ENCODE measurements at regions not wholly inside any gene's neighbourhood (a gene's known extent, or its start where the extent isn't known, plus 50 kb on each side); places are given as distances from the start of the nearest gene placed in this dataset.

DNA sequence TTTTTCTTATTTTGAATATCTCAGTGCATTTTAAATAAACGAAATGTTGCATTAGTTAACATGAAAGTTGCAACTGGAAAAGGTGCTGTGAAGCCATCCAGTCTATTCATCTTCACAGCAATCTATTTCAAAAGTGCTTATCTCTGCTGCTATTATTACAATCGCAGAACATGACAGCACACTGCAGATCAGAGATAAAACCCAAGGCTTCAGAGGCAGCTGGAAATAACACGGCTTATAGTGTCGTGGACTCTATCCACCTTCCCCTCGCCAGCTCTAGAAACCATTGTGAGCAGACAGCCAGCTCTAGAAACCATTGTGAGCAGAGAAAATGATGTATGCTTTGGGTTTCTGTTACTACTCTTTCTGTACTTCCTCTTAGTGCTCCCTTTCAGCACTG lies 1140.8 kb upstream of the CELF4 start:
- H3K27me3 ChIP-seq (ENCODE audit: low read length) = no peaks in the 10 kb centered on the region
- no peak for DNase-seq
- no peaks in the 10 kb centered on the region for H3K4me1 ChIP-seq (ENCODE audit: low read length)
- no peak overlapping the region for H3K9ac ChIP-seq (ENCODE audit: low read length)
- H3K9me3 ChIP-seq (ENCODE audit: low read length) = peaks cover 30% of the 10 kb centered on the region
- H3K27ac ChIP-seq (ENCODE audit: low read length) = no peak overlapping the region
- no peaks in the 10 kb centered on the region for H3K79me2 ChIP-seq (ENCODE audit: low read length)
- H3K36me3 ChIP-seq (ENCODE audit: insufficient read depth, low read length) = no peaks in the 10 kb centered on the region
- H4K20me1 ChIP-seq (ENCODE audit: insufficient read depth, low read depth, low read length) = no peaks in the 10 kb centered on the region
- H3K4me2 ChIP-seq (ENCODE audit: low read depth, low read length, poor library complexity, severe bottlenecking) = no peak overlapping the region
- H2AFZ ChIP-seq (ENCODE audit: low read length) = no peak overlapping the region
- H3K4me3 ChIP-seq (ENCODE audit: low read length) = no peak overlapping the region
- H3K9me2 ChIP-seq (replicated peaks; ENCODE audit: insufficient read depth, low read length) = no peaks in the 10 kb centered on the region

DNA sequence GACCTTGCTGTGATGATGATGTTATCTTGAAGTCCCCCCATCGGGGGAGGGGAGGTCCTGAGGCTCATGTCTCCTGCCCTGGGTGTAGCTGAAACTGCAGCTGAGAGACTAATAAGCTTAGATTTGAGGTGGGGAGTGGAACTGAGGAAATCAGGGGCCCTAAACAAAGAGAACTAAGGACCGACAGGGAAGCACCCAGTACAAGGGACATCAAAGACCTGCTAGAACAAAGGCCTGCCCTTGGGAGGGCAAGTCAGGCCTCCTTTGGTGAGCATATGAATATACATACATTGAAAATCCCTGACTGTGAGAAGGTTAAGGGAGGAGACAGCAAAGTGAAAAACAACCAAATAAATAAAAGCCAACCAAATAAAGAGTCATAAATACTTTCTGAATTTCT lies 1132.5 kb upstream of the CELF4 start:
- Histone ChIP-seq H3K79me2 (ENCODE audit: low read length) (no peaks in the 10 kb centered on the region), H3K9me3 (ENCODE audit: low read length) (peaks cover 36% of the 10 kb centered on the region), H3K4me2 (ENCODE audit: low read depth, low read length, poor library complexity, severe bottlenecking) (no peak overlapping the region), H3K27ac (ENCODE audit: low read length) (no peak overlapping the region), H3K9me2 (replicated peaks; ENCODE audit: insufficient read depth, low read length) (no peaks in the 10 kb centered on the region), H3K4me1 (ENCODE audit: low read length) (no peaks in the 10 kb centered on the region), H3K4me3 (ENCODE audit: low read length) (no peak overlapping the region), H4K20me1 (ENCODE audit: insufficient read depth, low read depth, low read length) (no peaks in the 10 kb centered on the region), H3K27me3 (ENCODE audit: low read length) (no peaks in the 10 kb centered on the region), H3K9ac (ENCODE audit: low read length) (no peak overlapping the region), H3K36me3 (ENCODE audit: insufficient read depth, low read length) (no peaks in the 10 kb centered on the region), H2AFZ (ENCODE audit: low read length) (no peak overlapping the region)
- no peak for DNase-seq

DNA sequence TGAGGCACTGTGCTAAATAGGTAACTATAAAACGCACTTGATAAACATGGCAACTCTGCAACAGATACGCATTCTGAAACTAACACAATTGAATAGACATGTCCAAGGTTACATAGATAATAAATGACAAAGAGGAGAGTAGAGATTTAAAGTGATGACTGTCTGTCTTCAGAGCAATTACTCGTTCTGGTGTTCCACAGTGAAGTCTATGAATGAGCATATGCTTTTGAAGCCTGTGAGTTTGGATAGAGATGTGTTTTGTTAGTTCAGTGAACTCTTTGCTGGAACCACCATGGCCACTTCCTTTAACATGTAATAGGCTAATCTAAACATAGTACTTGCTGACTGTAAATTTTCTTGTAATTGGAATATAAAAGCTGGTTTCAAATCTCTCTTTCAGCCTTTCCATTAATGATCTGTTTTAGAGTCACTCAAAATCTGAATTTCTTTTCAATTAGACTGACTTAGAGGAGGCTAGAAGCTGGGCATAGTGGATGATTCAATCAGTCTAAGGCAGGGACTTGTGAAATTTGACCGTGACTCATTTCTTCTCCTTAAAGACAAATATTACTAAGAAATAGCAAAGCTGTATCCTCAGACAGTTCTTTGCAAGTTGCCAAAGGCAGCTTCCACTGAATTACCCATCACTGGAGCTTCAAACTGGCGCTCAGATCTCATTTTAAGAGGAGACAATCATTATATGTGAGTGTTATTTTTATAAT lies 1130.1 kb upstream of the CELF4 start:
- no peaks in the 10 kb centered on the region for H3K4me1 ChIP-seq (ENCODE audit: low read length)
- H3K9ac ChIP-seq (ENCODE audit: low read length) = no peak overlapping the region
- H3K4me3 ChIP-seq (ENCODE audit: low read length) = no peak overlapping the region
- no peak overlapping the region for H2AFZ ChIP-seq (ENCODE audit: low read length)
- H3K27me3 ChIP-seq (ENCODE audit: low read length) = no peaks in the 10 kb centered on the region
- H3K4me2 ChIP-seq (ENCODE audit: low read depth, low read length, poor library complexity, severe bottlenecking) = no peak overlapping the region
- no peaks in the 10 kb centered on the region for H3K9me2 ChIP-seq (replicated peaks; ENCODE audit: insufficient read depth, low read length)
- DNase-seq = no peak
- peaks cover 34% of the 10 kb centered on the region for H3K9me3 ChIP-seq (ENCODE audit: low read length)
- H3K79me2 ChIP-seq (ENCODE audit: low read length) = no peaks in the 10 kb centered on the region
- H4K20me1 ChIP-seq (ENCODE audit: insufficient read depth, low read depth, low read length) = no peaks in the 10 kb centered on the region
- H3K36me3 ChIP-seq (ENCODE audit: insufficient read depth, low read length) = no peaks in the 10 kb centered on the region
- no peak overlapping the region for H3K27ac ChIP-seq (ENCODE audit: low read length)

DNA sequence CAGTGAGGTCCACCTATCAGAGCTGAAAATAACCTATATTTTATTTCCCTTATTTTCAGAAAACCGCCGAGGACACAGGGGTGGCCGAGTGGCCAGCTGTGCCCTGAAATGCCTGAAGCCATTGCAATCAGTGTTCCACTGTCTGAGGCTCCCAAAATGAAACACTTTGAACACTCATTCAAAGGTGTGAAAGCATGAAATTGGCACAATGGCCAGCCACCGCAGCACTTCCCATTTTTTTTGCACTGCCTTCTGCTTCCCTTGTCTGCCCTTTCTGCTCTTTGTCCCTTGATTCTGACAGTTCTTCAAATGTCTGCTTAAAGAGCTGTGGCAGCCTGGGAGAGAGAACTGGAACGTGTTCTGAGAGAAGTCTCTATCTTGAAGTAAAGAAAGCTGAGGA lies 1127.5 kb upstream of the CELF4 start:
- Histone ChIP-seq H3K9me2 (replicated peaks; ENCODE audit: insufficient read depth, low read length) (no peaks in the 10 kb centered on the region), H4K20me1 (ENCODE audit: insufficient read depth, low read depth, low read length) (no peaks in the 10 kb centered on the region), H3K9ac (ENCODE audit: low read length) (no peak overlapping the region), H3K4me1 (ENCODE audit: low read length) (no peaks in the 10 kb centered on the region), H3K4me2 (ENCODE audit: low read depth, low read length, poor library complexity, severe bottlenecking) (no peak overlapping the region), H3K36me3 (ENCODE audit: insufficient read depth, low read length) (no peaks in the 10 kb centered on the region), H3K9me3 (ENCODE audit: low read length) (peaks cover 35% of the 10 kb centered on the region), H2AFZ (ENCODE audit: low read length) (no peak overlapping the region), H3K4me3 (ENCODE audit: low read length) (no peak overlapping the region), H3K79me2 (ENCODE audit: low read length) (no peaks in the 10 kb centered on the region), H3K27me3 (ENCODE audit: low read length) (no peaks in the 10 kb centered on the region), H3K27ac (ENCODE audit: low read length) (no peak overlapping the region)
- no peak for DNase-seq

DNA sequence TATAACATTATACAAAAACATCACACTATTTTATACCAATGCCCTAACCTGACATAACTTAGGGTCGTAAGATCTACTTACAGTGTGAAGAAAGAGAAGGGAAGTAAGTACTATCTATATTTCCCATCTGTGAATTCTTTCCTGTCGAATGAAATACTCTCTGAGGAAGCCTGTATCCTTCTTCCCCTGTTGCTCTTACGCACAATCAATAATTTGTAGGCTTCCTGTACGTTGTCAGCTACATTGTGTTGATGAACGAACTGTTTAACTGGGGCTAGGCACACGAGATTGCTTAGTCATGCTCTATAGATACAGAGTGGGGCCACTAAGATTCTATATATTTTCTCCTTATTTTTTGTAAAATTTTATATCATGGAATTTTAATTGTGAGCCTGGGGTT lies 1125.0 kb upstream of the CELF4 start:
- H3K9me3 ChIP-seq (ENCODE audit: low read length) = peaks cover 38% of the 10 kb centered on the region
- no peak overlapping the region for H3K27ac ChIP-seq (ENCODE audit: low read length)
- no peaks in the 10 kb centered on the region for H3K36me3 ChIP-seq (ENCODE audit: insufficient read depth, low read length)
- no peak overlapping the region for H3K9ac ChIP-seq (ENCODE audit: low read length)
- no peak overlapping the region for H3K4me2 ChIP-seq (ENCODE audit: low read depth, low read length, poor library complexity, severe bottlenecking)
- H3K4me3 ChIP-seq (ENCODE audit: low read length) = no peak overlapping the region
- H3K79me2 ChIP-seq (ENCODE audit: low read length) = no peaks in the 10 kb centered on the region
- no peaks in the 10 kb centered on the region for H3K9me2 ChIP-seq (replicated peaks; ENCODE audit: insufficient read depth, low read length)
- H4K20me1 ChIP-seq (ENCODE audit: insufficient read depth, low read depth, low read length) = no peaks in the 10 kb centered on the region
- DNase-seq = no peak
- no peak overlapping the region for H2AFZ ChIP-seq (ENCODE audit: low read length)
- H3K27me3 ChIP-seq (ENCODE audit: low read length) = no peaks in the 10 kb centered on the region
- H3K4me1 ChIP-seq (ENCODE audit: low read length) = no peaks in the 10 kb centered on the region

DNA sequence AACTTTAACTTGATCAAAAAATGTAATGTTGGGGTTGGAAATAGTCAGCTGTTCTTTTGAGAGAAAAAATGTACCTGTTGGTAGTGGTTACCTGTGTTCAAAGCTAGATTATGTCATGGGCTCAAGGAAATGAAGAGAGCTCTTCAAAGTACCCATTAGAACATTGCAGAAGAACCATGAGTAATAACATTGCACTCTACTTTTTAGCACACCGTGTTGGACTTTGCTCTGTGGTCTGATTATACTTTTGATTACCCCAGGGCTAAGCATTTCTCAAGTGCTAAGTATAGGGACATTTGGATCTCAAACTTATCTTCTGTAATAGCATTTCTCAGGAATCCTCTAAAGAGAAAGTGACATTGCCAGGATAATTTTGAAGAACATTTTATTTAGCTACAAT lies 1122.8 kb upstream of the CELF4 start:
- Histone ChIP-seq H3K9me2 (replicated peaks; ENCODE audit: insufficient read depth, low read length) (no peaks in the 10 kb centered on the region), H3K4me1 (ENCODE audit: low read length) (no peaks in the 10 kb centered on the region), H3K27me3 (ENCODE audit: low read length) (no peaks in the 10 kb centered on the region), H3K9ac (ENCODE audit: low read length) (no peak overlapping the region), H3K9me3 (ENCODE audit: low read length) (peaks cover 29% of the 10 kb centered on the region), H3K27ac (ENCODE audit: low read length) (no peak overlapping the region), H3K4me3 (ENCODE audit: low read length) (no peak overlapping the region), H4K20me1 (ENCODE audit: insufficient read depth, low read depth, low read length) (no peaks in the 10 kb centered on the region), H3K4me2 (ENCODE audit: low read depth, low read length, poor library complexity, severe bottlenecking) (no peak overlapping the region), H2AFZ (ENCODE audit: low read length) (no peak overlapping the region), H3K79me2 (ENCODE audit: low read length) (no peaks in the 10 kb centered on the region), H3K36me3 (ENCODE audit: insufficient read depth, low read length) (no peaks in the 10 kb centered on the region)
- DNase-seq = no peak

DNA sequence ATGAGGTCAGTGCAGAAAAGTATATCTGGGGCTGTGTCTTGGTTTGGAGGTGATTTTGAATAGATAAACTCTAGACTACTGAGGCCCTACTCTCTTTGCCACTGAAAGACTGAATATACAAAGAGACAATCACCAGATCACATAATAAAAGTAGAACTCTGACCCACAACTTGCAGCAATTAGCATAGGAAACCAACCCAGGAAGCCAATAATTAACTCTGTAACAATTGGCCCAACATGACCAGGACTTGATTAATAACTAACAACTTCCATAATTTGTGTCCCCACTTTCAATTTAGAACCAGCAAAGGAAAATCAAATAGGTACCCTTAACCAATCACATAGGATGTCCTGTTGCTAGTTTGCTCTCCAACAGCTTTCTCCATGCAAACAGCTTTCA lies 1104.9 kb upstream of the CELF4 start:
- DNase-seq = no peak
- Histone ChIP-seq H3K9ac (ENCODE audit: low read length) (no peak overlapping the region), H4K20me1 (ENCODE audit: insufficient read depth, low read depth, low read length) (no peaks in the 10 kb centered on the region), H3K4me1 (ENCODE audit: low read length) (no peaks in the 10 kb centered on the region), H3K4me2 (ENCODE audit: low read depth, low read length, poor library complexity, severe bottlenecking) (no peak overlapping the region), H3K9me2 (replicated peaks; ENCODE audit: insufficient read depth, low read length) (no peaks in the 10 kb centered on the region), H3K36me3 (ENCODE audit: insufficient read depth, low read length) (no peaks in the 10 kb centered on the region), H3K4me3 (ENCODE audit: low read length) (no peak overlapping the region), H3K9me3 (ENCODE audit: low read length) (peaks cover 16% of the 10 kb centered on the region), H3K79me2 (ENCODE audit: low read length) (no peaks in the 10 kb centered on the region), H3K27ac (ENCODE audit: low read length) (no peak overlapping the region), H3K27me3 (ENCODE audit: low read length) (no peaks in the 10 kb centered on the region), H2AFZ (ENCODE audit: low read length) (no peak overlapping the region)

DNA sequence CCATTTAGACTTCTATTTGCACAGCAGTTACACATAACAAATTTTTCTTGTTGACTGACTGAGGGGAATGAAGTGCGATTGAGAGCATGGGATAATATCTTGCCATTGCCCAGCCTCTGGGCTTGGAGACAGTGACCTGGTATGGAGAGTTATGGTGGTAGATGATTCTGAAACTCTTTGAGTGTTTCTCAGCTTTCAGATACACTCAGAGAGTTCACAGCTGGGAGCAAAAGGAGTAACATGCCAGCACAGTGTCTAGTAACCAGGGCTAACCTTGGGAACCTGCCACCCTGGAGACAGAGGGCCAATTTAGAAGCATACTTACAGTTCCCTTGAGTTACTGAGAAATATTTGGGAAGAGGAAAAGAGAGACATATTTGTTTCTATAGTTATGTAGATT lies 1099.3 kb upstream of the CELF4 start:
- Histone ChIP-seq H3K9me2 (replicated peaks; ENCODE audit: insufficient read depth, low read length) (no peaks in the 10 kb centered on the region), H3K36me3 (ENCODE audit: insufficient read depth, low read length) (no peaks in the 10 kb centered on the region), H3K27me3 (ENCODE audit: low read length) (no peaks in the 10 kb centered on the region), H3K9ac (ENCODE audit: low read length) (no peak overlapping the region), H3K4me2 (ENCODE audit: low read depth, low read length, poor library complexity, severe bottlenecking) (no peak overlapping the region), H3K4me3 (ENCODE audit: low read length) (no peak overlapping the region), H3K27ac (ENCODE audit: low read length) (no peak overlapping the region), H3K79me2 (ENCODE audit: low read length) (no peaks in the 10 kb centered on the region), H4K20me1 (ENCODE audit: insufficient read depth, low read depth, low read length) (no peaks in the 10 kb centered on the region), H2AFZ (ENCODE audit: low read length) (no peak overlapping the region), H3K4me1 (ENCODE audit: low read length) (no peaks in the 10 kb centered on the region), H3K9me3 (ENCODE audit: low read length) (peaks cover 6% of the 10 kb centered on the region)
- no peak for DNase-seq

DNA sequence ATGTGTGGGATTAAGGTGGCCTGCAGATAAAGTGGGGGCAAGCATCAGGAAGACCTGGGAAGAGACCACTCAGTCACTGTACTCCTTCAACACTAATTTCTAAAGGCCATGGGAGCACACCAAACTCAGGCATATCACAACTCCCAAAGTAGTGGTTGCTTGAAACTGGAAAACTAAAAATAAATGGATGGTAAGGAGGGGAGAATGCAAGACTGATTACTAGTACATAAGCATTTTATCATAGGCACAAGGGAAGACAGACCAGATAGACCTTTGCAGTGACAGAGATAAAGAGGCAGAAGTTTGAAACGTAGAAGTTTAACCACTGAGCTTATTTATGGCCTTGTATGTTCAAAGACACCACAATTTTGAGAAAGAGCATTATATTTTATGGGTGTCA lies 1098.1 kb upstream of the CELF4 start:
- Histone ChIP-seq H3K36me3 (ENCODE audit: insufficient read depth, low read length) (no peaks in the 10 kb centered on the region), H3K79me2 (ENCODE audit: low read length) (no peaks in the 10 kb centered on the region)
- DNase-seq = no peak

More for the DNA sequence above, 1098.1 kb upstream of the CELF4 start:
- Histone ChIP-seq H3K4me2 (ENCODE audit: low read depth, low read length, poor library complexity, severe bottlenecking) (no peak overlapping the region), H4K20me1 (ENCODE audit: insufficient read depth, low read depth, low read length) (no peaks in the 10 kb centered on the region), H2AFZ (ENCODE audit: low read length) (no peak overlapping the region), H3K4me1 (ENCODE audit: low read length) (no peaks in the 10 kb centered on the region), H3K27me3 (ENCODE audit: low read length) (no peaks in the 10 kb centered on the region), H3K4me3 (ENCODE audit: low read length) (no peak overlapping the region), H3K9ac (ENCODE audit: low read length) (no peak overlapping the region), H3K27ac (ENCODE audit: low read length) (no peak overlapping the region), H3K9me3 (ENCODE audit: low read length) (peaks cover 9% of the 10 kb centered on the region), H3K9me2 (replicated peaks; ENCODE audit: insufficient read depth, low read length) (no peaks in the 10 kb centered on the region)

All from Karpas-422 (cell line).